NCI-H345 treated with DMSO at 0.1 percent for 48 hours (cell line): ENCODE measurements at regions not wholly inside any gene's neighbourhood (a gene's known extent, or its start where the extent isn't known, plus 50 kb on each side); places are given as distances from the start of the nearest gene placed in this dataset.

Experiments
- DNase-seq: peaks from one replicate; lab custom pipeline; 2025; ENCODE audit not compliant: unreplicated experiment; lab: John Stamatoyannopoulos, UW

DNA sequence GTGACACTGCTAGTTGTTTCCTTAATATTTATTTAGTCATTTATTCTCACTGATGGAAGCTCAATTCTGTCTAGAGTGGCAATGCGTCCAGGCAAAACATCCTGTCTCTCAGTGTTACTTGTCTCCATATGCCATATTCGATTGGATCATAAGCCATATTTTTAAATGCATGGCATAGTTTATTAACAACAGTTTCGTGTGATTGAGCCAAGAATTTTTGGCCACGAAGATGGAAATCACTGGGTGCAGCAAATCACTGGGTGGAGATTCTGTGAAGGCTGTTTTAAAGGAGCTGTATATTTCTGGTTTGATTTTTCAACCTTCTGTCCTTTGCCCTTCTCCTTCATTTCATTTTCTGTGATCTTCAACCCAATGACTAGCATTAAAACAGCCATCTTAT, 205.2 kb downstream of the JRKL start:
- DNase-seq: no peak

DNA sequence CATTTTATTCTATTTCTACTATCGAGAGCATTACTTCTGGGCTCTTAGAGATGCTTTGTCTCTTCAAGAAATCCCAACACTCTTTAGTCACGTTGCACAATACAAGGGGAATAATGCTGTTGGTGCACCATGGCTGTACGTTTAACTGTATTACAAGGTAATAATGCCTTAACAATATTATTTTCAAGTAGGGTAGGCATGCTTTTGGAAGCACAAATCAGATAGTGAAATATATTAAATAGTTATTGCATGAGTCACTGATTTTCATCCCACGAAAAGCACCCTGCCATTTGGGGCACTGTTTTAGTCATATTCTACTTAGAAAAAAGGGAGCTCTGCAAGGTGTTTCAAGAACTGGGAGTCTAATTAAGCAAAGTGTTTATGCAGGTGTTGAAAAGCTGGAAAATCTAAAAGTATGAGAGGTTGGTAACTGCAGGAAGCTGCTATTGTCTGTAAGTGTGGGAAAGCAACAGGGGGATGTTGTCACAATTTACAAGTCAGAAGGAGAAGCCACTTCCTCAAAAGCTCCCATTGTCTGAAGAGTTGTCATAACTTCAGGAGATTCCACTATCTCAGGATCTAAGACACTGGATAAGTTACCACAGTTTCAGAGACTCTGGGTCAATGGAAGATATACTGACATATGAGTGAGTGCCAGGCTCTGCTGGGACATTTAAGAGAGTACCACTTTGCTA, 218.2 kb downstream of the JRKL start:
- DNase-seq: no peak

DNA sequence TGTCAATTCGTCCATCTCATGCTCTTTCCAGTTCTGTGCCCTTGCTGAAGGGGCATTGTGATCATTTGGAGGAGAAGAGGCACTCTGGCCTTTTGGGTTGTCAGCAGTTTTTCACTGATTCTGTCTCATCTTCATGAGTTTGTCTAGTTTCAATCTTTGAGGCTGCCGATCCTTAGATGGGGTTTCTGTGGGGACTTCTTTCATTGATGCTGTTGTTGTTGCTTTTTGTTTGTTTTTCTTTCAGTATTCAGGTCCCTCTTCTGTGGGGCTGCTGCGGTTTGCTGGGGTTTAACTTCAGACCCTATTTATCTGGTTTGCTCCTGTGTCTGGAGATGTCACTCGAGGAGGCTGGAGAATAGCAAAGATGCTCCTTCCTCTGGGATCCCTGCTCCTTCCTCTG, 224.3 kb downstream of the JRKL start:
- DNase-seq: no peak

DNA sequence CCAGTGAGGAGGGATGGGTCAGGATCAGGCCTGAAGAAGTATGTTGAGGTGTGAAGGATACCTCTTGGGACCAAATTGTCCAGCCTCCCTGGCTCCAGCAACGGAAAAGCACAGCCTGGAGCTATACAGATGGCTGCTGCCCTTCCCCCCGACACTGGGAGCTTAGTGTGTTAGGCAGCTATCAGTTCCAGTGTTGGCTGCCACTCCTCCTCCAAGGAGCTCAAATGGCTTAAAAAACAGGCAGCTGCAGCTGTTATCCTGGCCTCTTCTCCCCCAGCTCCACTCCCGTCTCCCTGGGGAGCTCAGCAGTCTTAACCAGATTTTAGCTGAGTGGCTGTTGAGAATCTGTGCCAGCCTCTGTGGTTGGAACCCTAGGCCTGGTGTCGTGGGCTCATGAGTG, 225.0 kb downstream of the JRKL start:
- DNase-seq: no peak

DNA sequence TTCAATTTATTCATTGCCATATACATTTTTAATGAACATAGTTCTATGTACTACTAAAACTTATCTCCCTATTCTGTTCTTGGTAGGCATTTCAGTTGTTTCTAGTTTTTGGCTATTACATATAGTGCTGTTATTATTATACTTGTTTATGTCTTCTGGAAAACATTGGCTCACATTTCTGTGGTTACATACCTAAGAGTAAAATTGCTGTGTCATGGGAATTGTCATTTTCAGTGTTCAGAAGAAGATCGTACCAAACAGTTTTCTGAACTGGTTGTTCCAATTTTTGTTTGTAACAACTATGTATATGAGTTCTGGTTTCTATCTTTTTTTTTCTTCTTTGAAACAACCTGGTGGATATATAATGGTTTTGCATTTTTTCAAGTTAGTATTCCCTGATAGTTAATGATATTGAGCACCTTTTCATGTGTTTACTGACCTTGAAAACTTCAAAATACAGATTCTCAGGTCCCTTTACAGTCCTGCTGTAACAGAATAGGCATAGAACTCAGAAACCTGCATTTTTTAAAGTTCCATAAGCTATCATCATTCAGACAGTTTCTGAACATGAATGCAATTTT, 230.7 kb downstream of the JRKL start:
- DNase-seq: no peak

DNA sequence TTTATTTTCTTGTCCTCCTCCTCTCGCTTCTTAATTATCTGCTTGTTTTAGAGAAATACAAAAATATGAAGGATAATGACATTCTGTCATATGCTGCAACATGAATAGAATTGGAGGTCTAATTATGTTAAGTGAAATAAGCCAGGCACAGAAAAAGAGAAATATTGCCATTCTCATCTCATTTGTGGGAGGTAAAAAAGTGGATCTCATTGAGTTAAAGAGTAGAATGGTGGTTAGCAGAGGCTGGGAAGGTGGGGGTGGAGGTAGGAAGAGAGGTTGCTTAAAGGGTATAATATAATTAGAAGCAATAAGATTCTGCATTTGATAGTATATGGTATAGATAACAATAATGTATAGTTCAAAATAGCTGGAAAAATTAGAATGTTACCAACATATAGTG, 231.3 kb downstream of the JRKL start:
- no peak for DNase-seq

DNA sequence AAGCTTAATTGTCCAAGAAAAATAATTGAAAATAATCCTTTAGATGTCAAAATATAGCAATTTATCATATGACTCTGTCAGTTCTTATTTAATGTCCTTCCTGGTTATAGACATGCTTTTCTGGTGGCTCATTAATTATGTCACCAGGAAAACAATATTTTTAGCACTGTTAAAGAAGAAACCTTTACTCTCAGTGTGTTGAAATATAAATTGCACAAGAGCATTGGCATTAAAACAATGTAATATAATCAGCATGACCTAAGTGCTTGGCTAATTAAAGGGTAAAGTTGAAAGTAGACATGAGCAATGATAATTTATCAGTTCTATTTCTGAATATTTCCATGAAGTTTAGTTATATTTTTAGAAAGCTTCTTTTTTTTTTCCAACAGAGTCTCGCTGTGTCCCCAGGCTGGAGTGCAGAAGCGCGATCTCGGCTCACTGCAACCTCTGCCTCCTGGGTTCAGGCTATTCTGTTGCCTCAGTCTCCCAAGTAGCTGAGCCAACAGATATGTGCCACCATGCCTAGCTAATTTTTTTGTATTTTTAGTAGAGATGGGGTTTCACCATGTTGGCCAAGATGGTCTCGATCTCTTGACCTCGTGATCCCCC, 232.3 kb downstream of the JRKL start:
- no peak for DNase-seq

DNA sequence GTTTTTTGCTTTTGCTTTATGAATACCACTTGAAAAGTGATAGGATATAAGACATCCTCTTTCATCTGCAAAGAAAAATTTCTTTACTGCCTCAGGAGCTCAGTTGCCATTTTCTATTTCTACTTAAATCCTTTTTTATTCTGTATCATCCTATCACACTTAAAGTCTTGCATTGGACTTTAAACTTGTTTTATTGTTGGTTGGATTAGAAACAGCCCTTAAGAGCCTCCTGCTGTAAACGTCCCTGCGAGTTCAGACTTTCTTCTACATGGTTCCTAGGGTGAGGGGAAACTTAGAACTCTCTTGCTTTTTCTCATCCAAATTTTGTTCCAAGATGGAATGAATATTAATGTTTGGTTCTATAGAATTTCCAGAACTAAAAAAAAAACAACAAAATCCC, 234.3 kb downstream of the JRKL start:
- DNase-seq: no peak

DNA sequence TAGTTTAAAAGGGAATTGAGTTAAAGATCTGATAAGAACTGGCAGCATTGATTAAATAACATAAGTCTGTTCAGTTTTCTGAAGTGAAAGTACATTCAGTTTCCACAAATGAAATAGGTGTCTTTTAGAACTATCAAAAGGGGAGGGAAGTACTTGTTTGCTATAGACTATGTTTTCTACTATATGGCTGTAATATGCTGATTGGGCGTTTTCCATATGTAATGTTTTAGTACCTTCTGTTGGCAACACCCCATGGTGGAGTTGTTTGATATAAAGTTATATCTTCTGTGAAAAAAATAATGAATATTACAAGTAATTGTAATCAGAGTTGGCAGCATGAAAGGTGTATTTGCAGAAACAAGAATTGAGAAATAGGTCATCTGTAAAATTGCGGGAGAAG, 237.6 kb downstream of the JRKL start:
- DNase-seq: no peak

DNA sequence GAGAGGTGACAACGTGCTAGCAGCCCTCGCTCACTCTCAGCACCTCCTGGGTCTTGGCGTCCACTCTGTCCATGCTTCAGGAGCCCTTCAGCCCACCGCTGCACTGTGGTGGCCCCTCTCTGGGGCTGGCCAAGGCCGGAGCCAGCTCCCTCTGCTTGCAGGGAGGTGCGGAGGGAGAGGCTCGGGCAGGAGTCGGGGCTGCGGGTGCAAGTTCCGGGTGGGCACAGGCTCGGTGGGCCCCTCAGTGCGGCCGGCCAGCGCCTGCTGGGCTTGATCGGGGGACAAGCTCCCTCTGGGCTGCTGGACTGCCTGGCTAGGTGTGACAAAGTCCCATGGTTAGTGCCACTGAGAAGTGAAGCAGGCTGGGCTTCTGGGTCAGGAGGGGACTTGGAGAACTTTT, 245.8 kb downstream of the JRKL start:
- DNase-seq: no peak

DNA sequence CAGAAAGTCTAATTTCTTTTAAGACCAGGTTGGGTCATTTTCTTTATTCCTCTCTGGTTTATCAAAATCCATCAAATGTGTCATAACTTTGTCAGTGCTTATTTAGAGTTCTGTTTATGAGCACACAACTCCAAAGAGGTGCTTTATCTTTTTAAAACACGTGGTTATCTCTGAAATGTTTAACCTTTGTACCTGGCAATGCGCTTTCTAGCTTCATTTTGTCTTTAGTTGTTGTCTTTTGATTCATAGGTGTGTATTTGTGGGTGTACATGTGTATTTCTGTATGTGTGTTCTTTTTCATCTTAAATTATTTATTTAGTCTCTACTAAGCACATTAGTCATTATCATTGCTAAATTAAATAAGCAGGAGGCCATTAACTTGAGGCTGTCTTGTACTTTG, 251.4 kb downstream of the JRKL start:
- DNase-seq: no peak

DNA sequence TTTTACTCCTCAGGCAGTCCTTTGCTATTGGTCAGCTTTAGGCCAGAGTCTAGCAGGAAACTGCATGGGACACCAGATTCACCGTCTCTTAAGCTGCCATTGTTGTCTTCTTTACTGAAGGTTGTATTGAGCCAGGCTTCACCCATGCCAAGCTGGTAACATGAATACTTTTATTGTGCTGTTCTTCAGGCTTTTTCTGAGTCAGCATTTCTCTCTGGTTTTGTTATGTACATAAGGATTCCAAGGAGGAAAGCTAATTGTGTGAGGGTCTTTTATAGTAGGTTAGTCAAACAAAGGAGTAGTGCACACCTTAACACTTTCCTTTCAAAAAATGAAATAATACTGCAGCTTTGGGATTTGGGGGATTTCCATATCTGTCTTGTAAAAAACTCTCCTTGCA, 252.8 kb downstream of the JRKL start:
- DNase-seq: no peak

DNA sequence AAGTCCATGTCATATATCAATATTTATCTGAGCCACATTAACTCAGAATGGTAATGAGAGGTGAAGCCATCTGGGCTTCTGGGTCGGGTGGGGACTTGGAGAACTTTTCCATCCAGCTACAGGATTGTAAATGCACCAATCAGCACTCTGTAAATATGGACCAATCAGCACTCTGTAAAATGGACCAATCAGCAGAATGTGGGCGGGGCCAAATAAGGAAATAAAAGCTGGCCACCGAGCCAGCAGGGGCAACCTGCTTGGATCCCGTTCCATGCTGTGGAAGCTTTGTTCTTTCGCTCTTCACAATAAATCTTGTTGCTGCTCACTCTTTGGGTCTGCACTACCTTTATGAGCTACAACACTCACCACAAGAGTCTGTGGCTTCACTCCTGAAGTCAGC, 253.4 kb downstream of the JRKL start:
- no peak for DNase-seq

DNA sequence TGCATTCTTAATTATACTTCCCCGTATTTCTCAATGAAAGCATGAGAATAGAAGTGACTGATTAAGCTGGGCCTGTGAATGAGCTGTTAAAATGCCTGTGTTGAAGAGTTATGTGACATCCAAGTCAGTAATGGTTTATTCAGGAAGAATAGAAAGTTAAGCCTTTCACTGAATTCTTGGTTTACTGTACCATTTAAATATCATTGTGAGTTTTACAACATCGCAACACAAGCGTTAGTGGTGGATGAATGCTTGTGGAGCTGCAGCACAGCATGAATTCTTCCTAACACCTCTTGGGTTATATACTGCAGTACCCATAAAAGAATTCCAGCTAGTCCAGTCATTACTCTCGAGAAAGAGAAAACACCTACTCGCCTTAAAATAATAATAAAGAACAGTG, 257.8 kb downstream of the JRKL start:
- DNase-seq: no peak

DNA sequence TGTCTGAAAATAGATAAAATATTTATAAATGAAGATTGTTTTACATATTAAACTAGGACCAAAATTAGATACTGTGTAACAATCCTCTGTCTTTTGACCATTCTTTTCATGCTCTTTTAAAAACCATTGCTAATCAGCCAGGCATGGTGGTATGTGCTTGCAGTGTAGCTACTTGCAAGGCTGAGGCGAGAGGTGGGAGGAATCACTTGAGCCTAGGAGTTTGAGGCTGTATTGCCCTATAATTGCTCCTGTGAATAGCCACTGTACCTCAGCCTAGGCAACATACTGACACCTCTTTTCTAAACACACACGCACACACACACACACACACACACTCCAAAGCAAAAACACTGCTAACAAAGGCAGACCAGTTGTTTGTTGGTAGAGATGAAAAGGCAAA, 259.2 kb downstream of the JRKL start:
- DNase-seq: no peak

DNA sequence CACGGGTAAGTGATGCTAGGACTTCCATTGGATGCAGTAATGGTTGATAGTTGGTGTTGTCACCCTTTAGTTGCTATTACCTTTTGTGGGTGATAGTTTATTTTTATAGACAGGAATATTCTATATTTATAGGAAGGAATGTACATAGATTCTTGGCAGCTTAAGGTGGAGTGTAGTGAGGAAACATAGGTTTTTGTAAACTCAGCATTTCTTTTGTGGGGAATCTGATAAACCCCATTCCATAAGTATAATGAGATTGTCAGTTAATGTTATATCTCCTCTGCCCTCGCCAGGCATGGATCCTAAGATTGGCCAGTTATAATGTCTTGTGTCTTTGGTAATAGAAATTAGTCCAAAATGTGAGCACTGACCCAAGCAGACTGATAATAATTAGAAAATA, 262.7 kb downstream of the JRKL start:
- no peak for DNase-seq

DNA sequence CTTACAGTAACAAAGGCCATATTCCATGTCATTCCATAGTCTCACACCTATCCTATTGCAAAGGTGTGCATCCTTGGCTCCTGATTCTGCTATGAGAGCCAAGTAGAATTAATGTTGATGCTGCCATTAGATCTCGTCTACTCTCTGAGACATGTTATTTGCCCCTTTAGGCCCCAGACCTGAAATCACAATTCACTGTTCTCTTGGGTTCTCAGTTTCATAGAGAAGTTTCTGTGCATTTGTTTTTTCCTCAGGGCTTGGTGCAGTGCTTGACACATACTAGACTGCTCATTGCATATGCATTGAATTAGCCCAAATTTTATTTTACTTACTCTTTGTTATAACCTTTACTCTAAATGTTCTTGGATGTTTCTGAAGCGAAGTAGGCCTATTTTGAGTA, 265.7 kb downstream of the JRKL start:
- no peak for DNase-seq

DNA sequence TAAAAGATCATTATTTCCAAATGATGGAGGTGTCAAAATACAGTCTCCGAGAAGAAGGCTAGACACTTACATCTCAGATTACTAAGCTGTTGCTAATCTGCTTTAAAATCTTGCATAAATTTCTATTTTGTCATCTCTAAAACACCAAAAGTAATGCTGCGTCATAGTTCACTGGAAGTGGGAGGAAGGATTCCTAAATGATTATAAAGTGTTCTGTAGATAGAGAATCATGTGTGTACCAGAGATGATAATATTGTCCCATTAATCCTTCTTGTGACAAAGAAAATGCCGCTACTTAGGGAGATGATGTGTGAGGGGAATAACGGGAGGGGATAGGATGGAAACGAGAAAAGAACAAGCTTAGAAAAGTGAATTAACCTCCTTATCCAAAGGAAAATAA, 268.6 kb downstream of the JRKL start:
- no peak for DNase-seq

DNA sequence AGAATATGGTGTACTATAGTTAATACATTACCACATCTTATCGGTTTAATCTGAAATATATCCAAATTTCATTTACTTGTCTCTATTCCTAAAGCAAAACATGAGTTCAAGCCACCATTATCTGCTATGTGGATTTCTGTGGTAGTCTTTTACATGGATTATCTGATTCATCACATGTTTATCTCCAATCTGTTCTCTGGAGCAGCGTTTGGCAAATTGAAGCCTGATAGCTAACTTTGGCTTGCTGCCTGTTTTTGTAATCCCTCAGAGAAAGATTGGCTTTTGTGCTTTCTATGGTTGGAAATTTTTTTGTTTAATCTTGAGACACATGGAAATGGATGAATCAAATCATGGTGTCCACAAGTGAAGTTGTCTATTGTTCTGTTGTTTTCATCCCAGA, 274.3 kb downstream of the JRKL start:
- DNase-seq: no peak

DNA sequence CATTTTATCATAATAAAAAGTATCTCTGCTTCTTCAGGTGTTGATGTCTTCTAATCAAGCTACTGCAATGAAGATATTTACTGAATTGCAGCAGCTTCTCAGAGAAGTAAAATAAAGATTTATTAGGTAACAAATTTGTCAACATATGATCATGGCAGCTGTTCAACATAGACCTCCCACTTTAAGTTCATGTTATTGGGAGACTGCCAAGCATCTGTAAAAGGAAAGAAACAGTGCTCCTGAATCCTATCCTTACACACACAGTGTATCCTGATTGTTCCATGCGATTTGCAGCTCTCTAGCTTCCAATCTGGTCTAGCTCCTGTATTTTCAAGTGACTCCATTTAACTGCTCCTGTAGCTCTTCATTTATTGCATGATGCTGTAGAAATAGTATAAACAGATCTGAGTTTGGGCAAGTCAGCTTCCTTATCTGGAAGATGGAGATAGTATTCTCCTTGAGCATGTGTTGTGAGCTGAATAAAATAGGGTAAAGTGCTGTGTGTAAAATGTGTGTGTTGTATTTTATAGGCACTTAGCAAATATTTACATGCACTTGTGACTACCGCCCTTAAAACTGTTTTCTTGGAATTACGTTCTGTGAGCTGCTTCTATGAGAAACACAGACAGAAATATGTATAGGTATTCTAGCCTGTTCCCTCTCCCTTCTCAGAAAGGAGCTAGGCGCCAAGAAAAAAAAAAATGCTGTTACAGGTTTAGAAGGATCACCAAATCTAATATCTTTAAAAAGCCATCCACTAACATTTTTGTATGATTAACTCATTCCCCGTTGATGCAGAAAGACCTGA, 290.6 kb downstream of the JRKL start:
- DNase-seq: no peak

DNA sequence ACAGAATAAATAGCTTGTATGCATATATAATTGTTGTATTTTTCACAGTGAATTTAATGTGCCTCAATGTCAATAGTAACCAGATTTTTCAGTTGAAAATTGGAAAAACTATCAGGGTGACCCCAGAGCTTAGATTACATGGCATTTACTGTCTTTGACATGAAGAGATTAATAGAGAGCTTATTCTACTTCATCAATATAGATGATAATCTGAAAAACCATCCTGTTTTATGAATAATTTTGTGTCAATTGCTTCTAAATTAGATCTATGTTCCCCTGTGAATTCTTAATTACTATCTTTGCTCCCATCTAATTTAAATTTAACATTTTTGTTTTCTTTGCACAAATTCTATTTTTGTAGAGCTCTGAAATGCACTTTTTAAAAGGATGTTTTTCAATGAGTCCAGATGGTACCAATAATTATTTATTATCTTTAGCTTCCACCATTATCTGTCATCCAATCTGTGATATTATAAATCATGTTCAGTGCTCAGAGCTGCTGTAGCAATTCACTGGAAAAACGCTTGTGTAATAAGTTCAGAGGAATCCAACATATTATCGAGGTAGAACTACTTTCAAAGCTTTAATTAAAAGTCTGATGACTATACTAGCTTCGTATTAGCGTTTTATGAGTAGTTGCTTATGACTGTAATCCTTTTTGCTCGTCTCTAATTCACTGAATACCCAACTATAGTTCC, 291.4 kb downstream of the JRKL start:
- no peak for DNase-seq
